Coronary artery (tissue), 2 donors: ENCODE measurements at regions not wholly inside any gene's neighbourhood (a gene's known extent, or its start where the extent isn't known, plus 50 kb on each side); places are given as distances from the start of the nearest gene placed in this dataset.
"Not testable (repeated sequence)": the region's sequence is repeated elsewhere in the genome, so short reads cannot be mapped to it uniquely, and the experiment has no call there.

ENCODE experiments used
- DNase-seq: peaks from one replicate; pipeline ENCODE4 v3.0.0-alpha.2; 2017; ENCODE audit warnings: low spot score
- H3K27ac ChIP-seq, 2 donors: fragments of 200-600 bp; sonication (generic); one replicate each; pipeline ENCODE4 v1.5.1; 2016 to 2019
- H3K4me3 ChIP-seq: fragments of 200-600 bp; sonication (generic); 2 replicates; pipeline ENCODE4 v1.5.1; 2016; ENCODE audit warnings: mild to moderate bottlenecking, moderate library complexity
- TF ChIP-seq, protein P1 (sequence below): fragments of 200-600 bp; sonication (generic); IDR thresholded peaks from one replicate; pipeline ENCODE4 v1.5.1; 2019; ENCODE audit warnings: antibody characterized with exemption

DNA sequence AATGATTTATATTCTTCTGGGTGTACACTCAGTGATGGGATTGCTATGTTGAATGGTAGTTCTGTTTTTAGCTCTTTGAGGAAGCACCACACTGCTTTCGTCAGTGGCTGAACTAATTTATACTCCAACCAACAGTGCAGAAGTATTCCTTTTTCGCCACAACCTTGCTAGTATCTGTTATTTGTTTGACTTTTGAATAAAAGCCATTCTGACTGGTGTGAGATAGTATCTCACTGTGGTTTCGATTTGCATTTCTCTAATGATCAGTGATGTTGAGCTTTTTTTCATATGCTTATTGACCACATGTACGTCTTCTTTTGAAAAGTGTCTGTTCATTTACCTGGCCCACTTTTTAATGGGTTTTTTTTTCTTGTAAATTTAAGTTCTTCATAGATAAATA, 583.8 kb upstream of the ARID1B start:
- no peak for DNase-seq
- TF ChIP-seq, protein P1, sequence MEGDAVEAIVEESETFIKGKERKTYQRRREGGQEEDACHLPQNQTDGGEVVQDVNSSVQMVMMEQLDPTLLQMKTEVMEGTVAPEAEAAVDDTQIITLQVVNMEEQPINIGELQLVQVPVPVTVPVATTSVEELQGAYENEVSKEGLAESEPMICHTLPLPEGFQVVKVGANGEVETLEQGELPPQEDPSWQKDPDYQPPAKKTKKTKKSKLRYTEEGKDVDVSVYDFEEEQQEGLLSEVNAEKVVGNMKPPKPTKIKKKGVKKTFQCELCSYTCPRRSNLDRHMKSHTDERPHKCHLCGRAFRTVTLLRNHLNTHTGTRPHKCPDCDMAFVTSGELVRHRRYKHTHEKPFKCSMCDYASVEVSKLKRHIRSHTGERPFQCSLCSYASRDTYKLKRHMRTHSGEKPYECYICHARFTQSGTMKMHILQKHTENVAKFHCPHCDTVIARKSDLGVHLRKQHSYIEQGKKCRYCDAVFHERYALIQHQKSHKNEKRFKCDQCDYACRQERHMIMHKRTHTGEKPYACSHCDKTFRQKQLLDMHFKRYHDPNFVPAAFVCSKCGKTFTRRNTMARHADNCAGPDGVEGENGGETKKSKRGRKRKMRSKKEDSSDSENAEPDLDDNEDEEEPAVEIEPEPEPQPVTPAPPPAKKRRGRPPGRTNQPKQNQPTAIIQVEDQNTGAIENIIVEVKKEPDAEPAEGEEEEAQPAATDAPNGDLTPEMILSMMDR: no peak

DNA sequence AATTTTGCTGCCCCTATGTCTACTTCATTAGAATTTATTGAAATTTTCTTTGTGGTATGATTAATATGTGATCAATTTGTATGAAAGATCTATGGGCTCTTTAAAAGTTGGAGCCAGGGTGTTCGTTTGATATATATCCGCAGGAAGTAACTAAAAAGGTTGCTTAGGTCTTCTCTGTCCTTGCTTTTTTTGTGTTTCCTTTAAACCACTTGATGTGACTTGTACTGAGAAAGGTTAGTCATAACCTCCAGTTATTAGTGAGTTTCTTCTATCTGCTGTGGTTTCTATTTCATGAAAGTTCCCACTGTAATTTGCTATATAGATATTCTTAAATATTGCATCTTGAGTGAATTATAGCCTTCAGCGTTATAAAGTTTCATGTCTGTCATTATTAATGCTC, 585.3 kb upstream of the ARID1B start:
- DNase-seq: no peak
- Histone ChIP-seq H3K4me3 (no peak overlapping the region), H3K27ac (no peak overlapping the region)
- TF ChIP-seq, protein P1: no peak

More for the DNA sequence above, 583.8 kb upstream of the ARID1B start:
- Histone ChIP-seq H3K27ac (no peak overlapping the region), H3K4me3 (no peak overlapping the region)

DNA sequence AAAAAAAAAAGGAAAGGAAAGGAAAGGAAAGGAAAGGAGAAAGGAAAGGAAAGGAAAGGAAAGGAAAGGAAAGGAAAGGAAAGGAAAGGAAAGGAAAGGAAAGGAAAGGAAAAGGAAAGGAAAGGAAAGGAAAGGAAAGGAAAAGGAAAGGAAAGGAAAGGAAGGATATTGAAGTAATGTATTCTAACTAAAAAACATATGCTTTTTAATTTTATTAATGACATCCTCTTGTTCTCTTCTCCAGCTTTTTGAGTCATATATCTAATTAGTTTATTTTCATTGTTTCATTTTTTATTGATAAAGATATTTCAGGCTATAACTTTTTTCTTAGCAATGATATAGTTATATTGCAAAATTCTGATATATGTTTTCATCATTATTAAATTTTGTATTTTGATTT, 585.8 kb upstream of the ARID1B start:
- H3K4me3 ChIP-seq, DNase-seq, H3K27ac ChIP-seq: not testable (repeated sequence)

DNA sequence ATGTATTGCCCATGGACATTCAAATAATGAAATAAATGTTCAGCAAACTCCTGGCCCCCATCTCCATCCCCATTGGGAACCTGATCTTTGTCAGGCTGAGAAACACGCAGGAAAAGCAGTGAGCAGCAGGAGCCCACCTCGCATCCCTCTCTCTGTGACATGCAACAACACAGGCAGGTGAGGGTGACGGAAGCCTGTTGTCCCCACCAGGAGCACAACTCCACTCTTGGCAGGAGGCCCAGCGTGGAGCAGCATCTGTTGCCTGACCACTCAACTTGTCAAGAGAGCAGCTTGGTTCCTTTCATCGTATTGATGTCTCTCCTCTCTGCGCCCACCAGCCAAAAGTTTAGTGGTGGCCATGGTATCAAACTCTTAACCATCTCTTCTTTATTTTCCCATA, 586.9 kb upstream of the ARID1B start:
- no peak overlapping the region for H3K27ac ChIP-seq
- no peak for DNase-seq
- TF ChIP-seq, protein P1: no peak
- no peak overlapping the region for H3K4me3 ChIP-seq

DNA sequence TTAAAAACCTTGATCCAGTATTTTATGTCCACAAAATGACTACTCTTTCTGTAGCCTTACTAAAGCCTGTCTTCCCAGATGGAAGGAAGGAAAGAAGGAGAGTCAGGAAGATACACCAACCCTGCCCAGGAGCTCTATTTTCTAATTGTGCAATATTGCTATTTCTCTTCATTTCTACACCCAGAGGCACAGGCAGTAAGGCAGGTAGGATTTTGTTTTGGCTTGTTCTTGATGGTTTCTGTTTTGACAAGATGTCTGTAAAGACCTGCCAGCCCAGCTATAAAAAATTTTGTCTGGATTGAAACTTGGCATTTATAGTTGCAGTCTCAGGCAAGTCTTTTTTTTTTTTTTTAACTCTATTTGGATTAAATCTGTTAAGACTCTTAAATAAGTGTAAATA, 587.5 kb upstream of the ARID1B start:
- Histone ChIP-seq H3K4me3 (no peak overlapping the region), H3K27ac (no peak overlapping the region)
- DNase-seq: no peak
- TF ChIP-seq, protein P1: no peak

DNA sequence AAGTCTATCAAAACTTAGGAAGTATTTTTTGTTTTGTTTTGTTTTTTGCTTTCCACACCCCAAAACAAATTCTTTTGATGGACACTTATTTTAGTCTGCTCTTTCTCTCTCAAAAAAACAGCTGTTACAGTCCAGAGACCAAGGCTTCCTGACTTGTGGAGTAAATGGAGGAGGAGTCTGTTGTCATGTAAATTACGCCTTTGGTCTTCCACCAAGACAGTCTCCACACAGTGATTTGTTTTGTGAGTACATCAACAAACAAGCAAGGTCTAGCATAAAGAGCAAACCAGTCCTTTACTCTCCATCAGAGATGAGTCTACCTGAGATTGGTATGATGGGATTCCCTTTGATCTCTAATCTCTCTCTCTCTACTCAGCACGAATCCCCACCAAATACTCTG, 588.0 kb upstream of the ARID1B start:
- H3K27ac ChIP-seq: no peak overlapping the region
- TF ChIP-seq, protein P1: no peak

DNA sequence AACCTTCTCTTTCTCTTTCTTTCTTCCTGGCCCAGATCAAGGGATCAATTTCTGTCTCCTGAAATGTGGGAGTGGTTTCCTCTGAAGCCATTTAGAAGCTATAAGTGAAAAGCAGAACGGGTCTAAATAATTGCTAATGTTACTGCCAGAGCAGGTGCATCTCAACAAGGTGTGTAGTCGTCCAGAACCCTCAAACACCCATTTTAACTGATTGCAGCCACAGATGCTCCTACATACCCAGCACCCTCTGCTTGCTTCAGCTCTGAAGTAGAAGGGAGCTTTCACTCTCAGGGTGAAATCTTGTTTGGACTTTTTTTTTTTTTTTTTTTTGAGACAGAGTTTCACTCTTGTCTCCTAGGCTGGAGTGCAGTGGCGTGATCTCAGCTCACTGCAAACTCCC, 592.1 kb upstream of the ARID1B start:
- Histone ChIP-seq H3K27ac (no peak overlapping the region), H3K4me3 (no peak overlapping the region)
- no peak for DNase-seq
- TF ChIP-seq, protein P1: no peak

More for the DNA sequence above, 588.0 kb upstream of the ARID1B start:
- no peak overlapping the region for H3K4me3 ChIP-seq
- DNase-seq: no peak

DNA sequence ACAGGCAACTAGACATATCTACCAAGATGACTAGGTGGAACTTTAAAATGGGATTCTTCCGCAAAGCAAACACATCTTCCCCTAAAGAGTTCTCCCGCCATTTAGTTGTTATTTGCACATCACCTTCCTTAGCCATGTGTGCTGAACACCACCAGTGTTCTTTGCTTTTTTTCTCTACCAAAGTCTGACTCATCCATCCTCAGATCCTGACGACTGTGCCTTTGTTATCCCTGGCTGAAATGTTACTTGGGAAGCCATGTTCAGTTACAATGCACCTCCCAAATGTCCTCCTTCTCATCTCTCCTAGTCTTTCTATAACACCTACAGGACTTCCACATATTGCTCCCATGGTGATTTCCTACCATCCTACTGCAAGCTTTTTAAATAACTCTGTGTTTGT, 593.5 kb upstream of the ARID1B start:
- no peak for DNase-seq
- Histone ChIP-seq H3K4me3 (no peak overlapping the region), H3K27ac (no peak overlapping the region)
- TF ChIP-seq, protein P1: no peak
